GM21717 (cell line): ENCODE measurements at regions not wholly inside any gene's neighbourhood (a gene's known extent, or its start where the extent isn't known, plus 50 kb on each side); places are given as distances from the start of the nearest gene placed in this dataset.
"Not testable (repeated sequence)": the region's sequence is repeated elsewhere in the genome, so short reads cannot be mapped to it uniquely, and the experiment has no call there.

Source experiments
- ATAC-seq: cut with Tn5 transposase; IDR thresholded peaks from one replicate; pipeline ENCODE4 v1.9.1; 2021; ENCODE audit warnings: mild to moderate bottlenecking, moderate library complexity; ENCODE audit not compliant: unreplicated experiment

- no peak for ATAC-seq
These were observed 200.5 kb upstream of the CXorf66 start for GRCh38 chrX:140165849-140166248.

- no peak for ATAC-seq
These were observed 199.1 kb upstream of the CXorf66 start for GRCh38 chrX:140164391-140164790.

- ATAC-seq, result no peak
These were observed 198.2 kb upstream of the CXorf66 start for GRCh38 chrX:140163371-140164159.

GRCh38 chrX:140157611-140158010 is 192.3 kb upstream of the CXorf66 start:
- no peak for ATAC-seq

GRCh38 chrX:140157143-140157542 is 191.8 kb upstream of the CXorf66 start:
- no peak for ATAC-seq

- ATAC-seq, result no peak
These were observed 186.0 kb upstream of the CXorf66 start for GRCh38 chrX:140151316-140151715.

- no peak for ATAC-seq
These were observed 184.4 kb upstream of the CXorf66 start for GRCh38 chrX:140149761-140150160.

GRCh38 chrX:140141444-140142029 is 176.2 kb upstream of the CXorf66 start:
- peak; percentile 83 for ATAC-seq

- not testable (repeated sequence) for ATAC-seq
These were observed 173.2 kb upstream of the CXorf66 start for GRCh38 chrX:140138492-140138891.

GRCh38 chrX:140138065-140138464 is 172.7 kb upstream of the CXorf66 start:
- ATAC-seq, result not testable (repeated sequence)

GRCh38 chrX:140132937-140133336 is 167.6 kb upstream of the CXorf66 start:
- no peak for ATAC-seq

GRCh38 chrX:140123446-140123845 is 158.1 kb upstream of the CXorf66 start:
- ATAC-seq, result no peak

GRCh38 chrX:140114059-140114458 is 148.7 kb upstream of the CXorf66 start:
- not testable (repeated sequence) for ATAC-seq

GRCh38 chrX:140110081-140110650 is 144.8 kb upstream of the CXorf66 start:
- ATAC-seq, result no peak

- no peak for ATAC-seq
These were observed 139.4 kb upstream of the CXorf66 start for GRCh38 chrX:140104760-140105159.

- ATAC-seq, result no peak
These were observed 133.9 kb upstream of the CXorf66 start for GRCh38 chrX:140099221-140099620.

GRCh38 chrX:140092121-140092520 is 126.8 kb upstream of the CXorf66 start:
- no peak for ATAC-seq

- ATAC-seq, result no peak
These were observed 126.0 kb upstream of the CXorf66 start for GRCh38 chrX:140091125-140091886.

GRCh38 chrX:140090800-140091124 is 125.4 kb upstream of the CXorf66 start:
- no peak for ATAC-seq

- ATAC-seq, result no peak
These were observed 123.1 kb upstream of the CXorf66 start for GRCh38 chrX:140088438-140088837.

- ATAC-seq, result no peak
These were observed 122.6 kb upstream of the CXorf66 start for GRCh38 chrX:140087875-140088274.

- no peak for ATAC-seq
These were observed 121.4 kb upstream of the CXorf66 start for GRCh38 chrX:140086691-140087090.
